NCI-H510A treated with DMSO at 0.1 percent for 48 hours (cell line): ENCODE measurements at regions not wholly inside any gene's neighbourhood (a gene's known extent, or its start where the extent isn't known, plus 50 kb on each side); places are given as distances from the start of the nearest gene placed in this dataset.
"Not testable (repeated sequence)": the region's sequence is repeated elsewhere in the genome, so short reads cannot be mapped to it uniquely, and the experiment has no call there.

Source experiments
- DNase-seq: peaks from one replicate; lab custom pipeline; 2025; lab: John Stamatoyannopoulos, UW

- no peak for DNase-seq
Observed at GRCh38 chr6:67898875-67899274, 736.2 kb upstream of the ADGRB3 start.

- no peak for DNase-seq
Observed at GRCh38 chr6:67897998-67898607, 737.0 kb upstream of the ADGRB3 start.

DNA sequence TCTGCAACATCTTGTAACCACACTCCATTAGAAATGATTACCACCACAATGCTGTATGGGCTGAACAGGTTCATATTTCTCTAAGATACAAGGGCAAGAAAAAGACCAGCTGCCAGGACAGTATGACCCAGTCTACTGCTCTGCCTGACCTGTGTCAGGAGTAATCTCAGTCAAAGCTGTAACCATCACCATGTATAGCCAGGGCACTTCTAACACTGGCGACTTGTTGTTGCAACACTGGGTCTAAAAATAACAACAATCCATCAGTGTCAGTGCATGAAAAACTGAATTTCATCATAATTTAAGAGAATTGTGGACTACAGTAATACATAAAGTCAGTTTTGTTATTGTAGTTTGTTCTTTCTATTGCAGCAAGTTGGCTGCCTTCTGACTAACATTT lies 738.6 kb upstream of the ADGRB3 start:
- DNase-seq: no peak

DNA sequence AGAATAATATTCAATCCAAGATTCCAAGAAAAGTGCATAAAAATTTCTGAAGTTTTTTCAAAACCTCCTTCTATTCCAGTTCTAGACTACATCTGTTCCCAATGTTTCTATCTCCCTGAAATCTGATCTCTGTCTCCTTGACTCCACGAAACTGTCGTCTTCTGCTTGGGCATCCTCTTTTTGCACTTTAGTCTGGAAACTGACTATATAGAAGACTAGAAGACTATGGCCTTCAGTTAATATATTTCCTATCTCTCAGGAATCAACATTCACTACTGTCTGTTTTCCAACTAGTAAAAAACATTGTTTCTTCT lies 745.4 kb upstream of the ADGRB3 start:
- no peak for DNase-seq

GRCh38 chr6:67888886-67889681 lies 746.0 kb upstream of the ADGRB3 start:
- no peak for DNase-seq

DNA sequence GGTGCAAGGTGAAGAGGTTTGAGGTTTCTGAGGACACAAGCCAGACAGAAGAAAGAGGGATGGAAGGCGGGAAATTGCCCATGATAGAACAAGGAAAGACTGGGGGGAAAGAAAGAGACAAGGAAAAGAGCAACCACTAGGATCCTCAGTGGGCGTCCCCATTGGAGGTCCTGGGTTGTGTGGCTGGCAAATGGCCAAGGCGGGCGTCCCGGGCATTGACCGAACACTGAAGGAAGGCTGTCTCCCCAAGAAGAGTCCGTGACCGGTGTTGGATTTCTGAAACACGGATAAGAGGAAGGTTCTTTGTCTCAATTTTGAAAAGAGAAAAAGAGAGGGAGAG lies 746.6 kb upstream of the ADGRB3 start:
- DNase-seq: no peak

DNA sequence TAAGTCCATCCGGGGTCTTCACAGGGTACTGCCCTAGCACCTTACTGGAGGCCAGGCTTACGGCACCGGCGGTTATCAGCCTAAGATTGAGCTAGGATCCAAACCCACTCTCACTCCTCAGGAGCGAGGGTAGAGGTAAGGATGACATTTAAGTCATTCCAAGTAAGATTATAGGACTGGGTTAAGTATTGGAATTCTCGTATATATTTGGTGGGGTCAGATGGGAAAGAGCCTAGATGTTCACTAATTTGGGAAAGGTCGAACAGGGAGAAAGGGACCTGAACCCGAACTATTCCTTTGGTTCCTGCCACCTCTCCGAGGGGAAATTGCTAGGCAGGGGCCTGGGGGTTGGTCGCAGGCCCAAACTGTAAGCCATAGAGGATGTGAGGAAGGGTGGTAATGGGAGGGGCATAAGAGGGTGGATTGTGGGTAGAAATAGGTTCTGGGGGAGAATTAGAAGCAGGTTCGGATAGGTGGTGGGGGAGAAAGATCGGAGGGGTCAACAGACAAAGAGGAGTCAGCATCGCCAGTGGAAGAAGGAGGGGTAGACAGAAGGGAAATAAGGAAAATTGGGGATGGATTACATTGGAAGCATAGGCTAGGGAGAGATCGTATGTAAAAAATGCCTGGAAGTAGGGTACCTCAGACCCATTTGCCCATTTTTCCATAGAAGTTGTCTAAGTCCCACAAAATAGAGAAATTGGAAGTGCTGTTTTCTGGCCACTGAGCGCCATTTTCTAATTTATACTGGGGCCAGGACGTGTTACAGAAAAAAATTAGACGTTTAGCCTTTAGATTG lies 747.1 kb upstream of the ADGRB3 start:
- DNase-seq: no peak

- no peak for DNase-seq
Observed at GRCh38 chr6:67887419-67887746, 747.7 kb upstream of the ADGRB3 start.

- DNase-seq: no peak
Observed at GRCh38 chr6:67886840-67887292, 748.2 kb upstream of the ADGRB3 start.

- no peak for DNase-seq
Observed at GRCh38 chr6:67886036-67886707, 748.9 kb upstream of the ADGRB3 start.

DNA sequence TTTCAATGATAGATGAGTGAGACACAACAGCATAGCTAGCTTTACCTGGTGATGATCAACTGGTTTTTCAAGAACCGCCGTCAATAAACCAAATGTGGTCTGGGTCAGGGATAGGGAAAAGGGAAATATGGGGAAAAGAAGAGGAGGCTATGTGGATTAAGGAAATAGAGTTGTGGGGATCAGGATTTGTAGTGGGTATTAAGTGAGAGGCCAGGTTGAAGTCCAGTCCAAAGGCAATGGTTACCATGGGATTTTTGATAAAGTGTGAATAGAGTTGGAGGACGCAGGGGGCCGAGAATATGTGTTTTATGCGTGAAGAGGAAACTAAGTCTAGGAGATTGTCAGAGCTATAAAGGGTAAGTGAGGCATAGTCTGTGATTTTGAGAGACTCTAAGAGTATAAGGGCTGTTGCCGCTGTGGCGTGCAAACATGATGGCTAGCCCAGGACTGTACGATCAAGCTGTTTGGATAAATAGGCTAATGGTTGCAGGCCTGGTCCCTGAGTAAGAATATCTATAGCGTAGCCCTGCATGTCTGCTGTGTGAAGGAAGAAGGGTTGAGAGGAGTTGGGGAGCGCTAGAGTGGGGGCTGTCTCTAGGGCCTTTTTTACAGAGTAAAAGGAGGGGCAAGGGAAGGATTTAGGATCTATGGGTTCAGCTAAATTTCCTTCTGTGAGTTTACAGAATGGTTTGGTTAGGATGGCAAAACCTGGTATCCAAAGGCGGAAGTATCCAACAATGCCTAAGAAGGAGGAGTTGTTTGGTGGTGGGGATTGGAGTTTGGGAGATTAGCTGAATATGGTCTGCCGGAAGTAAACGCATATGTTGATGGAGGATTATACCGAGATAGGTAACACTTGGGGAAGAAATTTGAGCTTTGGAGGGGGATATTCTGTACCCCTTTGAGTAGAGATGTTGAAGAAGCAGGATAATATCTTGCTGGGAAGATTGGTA lies 749.7 kb upstream of the ADGRB3 start:
- DNase-seq: no peak

GRCh38 chr6:67884442-67884841 lies 750.6 kb upstream of the ADGRB3 start:
- no peak for DNase-seq

DNA sequence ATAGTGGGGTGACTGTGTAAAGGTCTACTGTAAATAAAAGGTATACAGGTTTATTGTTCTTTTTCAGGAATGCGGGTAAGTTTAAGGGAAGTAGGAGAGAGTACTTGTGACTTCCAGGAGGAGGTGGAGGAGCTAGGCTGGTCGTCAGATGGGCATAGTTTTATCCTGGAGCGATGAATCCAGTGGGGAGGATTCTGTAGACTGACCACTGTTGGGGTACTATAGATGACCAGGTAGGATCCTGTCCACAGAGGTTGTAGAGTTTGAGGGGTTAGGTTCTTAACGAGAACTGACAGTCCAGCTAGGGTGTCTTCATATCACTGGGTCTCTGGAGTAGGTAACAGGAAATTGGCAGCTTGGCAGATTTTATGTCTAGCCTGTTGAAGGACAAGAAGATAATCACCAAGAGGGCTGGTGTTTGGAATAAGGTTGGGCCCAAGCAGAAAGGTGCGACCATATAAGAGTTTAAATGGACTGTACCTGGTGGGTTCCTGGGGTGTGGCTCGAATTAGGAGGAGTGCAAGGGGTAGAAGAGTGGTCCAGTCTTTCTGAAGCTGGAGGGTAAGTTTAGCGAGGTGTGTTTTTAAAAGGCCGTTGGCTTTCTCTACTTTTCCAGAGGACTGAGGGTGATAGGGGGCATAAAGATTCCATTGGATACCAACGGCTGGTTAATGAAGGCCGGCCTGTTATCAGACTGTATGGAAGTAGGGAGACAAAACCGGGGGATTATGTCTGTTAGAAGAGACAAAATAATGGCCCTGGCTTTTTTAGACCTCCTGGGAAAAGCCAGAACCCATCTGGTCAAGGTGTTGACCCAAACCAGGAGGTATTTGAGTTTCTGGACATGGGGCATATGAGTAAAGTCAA lies 751.3 kb upstream of the ADGRB3 start:
- no peak for DNase-seq

DNA sequence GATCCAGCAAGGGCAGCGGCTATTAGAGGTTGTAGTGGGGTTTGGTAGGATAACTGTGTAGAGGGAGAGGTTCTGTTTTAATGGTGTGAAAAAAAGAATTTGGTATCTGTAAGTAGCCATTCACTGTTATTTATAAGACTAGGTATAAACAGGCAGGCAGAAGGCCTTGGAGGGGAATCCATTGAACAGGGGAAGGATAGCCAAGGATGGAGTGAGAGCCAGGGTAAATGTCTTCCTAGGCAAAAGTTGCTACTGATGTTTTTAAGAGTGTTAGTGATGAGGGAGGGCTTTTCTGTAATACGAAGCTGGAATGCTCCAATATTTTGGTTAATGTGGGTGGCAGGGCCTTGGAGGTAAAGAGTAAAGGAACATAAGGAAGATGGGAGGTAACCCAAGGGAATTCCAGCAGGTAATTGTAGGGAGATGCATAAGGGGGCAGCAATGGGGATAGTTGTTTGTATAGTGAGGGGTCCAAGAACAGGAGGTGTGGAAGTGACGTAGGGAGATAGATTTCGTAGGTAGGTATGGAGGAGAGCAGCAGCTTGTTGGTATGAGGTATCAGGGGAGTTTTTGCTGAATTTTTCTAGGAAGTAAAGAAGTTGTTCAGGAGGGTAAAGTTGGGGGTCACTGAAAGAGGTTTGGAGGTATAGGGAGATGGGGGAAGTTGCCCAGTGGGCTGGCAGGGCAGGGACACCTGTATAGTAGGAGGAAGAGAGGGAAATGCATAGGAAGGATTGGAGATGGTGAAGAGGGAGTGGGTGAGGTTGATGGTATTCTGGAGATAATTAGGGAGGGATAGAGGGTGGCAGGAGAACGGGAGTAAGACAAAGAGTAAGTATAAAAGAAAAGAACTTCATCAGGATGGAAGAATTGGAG lies 752.4 kb upstream of the ADGRB3 start:
- DNase-seq: no peak

DNA sequence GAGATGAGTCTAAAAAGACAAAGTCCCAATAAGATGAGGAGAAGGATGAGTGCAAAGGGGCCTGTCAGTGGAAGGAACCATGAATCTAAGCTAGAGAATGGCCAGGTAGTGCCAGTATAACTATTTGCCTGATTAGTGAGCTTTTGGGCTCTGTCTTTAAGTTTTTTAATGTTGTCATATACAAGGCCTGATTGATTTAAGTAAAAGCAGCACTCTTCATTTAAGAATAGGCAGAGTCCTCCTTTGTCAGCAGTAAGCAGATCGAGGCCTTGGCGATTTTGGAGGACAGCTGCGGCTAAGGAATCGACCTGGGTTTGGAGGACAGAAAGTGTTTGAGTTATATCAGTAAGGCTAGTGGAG lies 753.4 kb upstream of the ADGRB3 start:
- DNase-seq: no peak

DNA sequence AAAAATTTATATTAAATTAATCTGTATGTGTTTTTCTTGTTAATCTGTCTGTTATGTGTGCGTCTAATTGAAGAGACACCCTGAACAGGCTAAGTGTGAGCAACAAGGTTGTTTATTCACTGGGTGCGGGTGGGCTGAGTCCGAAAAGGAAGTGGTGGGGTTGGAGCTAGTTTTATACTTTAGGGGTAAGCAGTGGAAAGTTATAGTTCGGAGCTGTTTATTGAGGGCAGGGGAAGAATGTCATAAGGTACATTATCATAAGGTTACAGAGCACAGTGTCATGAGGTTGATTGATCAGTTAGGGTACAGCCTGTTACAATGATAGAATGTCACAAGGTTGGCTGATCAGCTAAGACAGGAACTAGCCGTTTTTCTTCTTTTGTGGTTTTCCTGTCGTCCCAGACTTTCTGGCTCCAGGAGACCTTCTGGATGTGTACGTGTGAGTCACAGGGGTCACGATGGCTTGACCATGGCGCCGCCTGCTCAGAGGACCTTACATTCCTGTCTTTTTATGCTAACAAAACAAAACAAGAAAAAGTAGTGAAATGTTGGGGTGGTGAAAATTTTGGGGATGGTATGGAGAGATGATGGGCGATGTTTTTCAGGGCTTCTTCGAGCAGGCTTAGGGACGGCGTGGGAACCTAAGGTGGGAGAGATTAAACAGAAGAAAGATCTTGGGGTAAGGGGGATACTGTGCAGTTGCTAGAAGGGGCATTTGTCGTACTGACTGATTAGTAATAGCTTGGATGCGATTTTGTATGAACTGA lies 754.0 kb upstream of the ADGRB3 start:
- DNase-seq: no peak

GRCh38 chr6:67880343-67880742 lies 754.7 kb upstream of the ADGRB3 start:
- not testable (repeated sequence) for DNase-seq

GRCh38 chr6:67879928-67880327 lies 755.2 kb upstream of the ADGRB3 start:
- not testable (repeated sequence) for DNase-seq
